ENCODE measurements at regions not wholly inside any gene's neighbourhood (a gene's known extent, or its start where the extent isn't known, plus 50 kb on each side); places are given as distances from the start of the nearest gene placed in this dataset.

- TF ChIP-seq MXI1 (IDR thresholded peaks at IDR 0.05; ENCODE audit: borderline replicate concordance, low read depth, low read length) (no peak), CTCF (conservative IDR thresholded peaks at IDR 0.05; ENCODE audit: low read depth, low read length) (no peak), BHLHE40 (IDR thresholded peaks at IDR 0.05; ENCODE audit: low read depth, low read length) (no peak), POLR2A (IDR thresholded peaks at IDR 0.05; ENCODE audit: low read depth, low read length) (no peak), ELK1 (IDR thresholded peaks at IDR 0.05; ENCODE audit: borderline replicate concordance, low read depth, low read length) (no peak), SMC3 (IDR thresholded peaks at IDR 0.05; ENCODE audit: low read depth, low read length) (no peak), FOS (IDR thresholded peaks at IDR 0.05; ENCODE audit: low read depth, low read length) (no peak), USF2 (IDR thresholded peaks at IDR 0.05; ENCODE audit: low read depth, low read length) (no peak), NFE2L2 (IDR thresholded peaks at IDR 0.05; ENCODE audit: low read depth, low read length) (no peak), RCOR1 (IDR thresholded peaks at IDR 0.05; ENCODE audit: insufficient replicate concordance, low read length) (no peak), CEBPB (IDR thresholded peaks at IDR 0.05; ENCODE audit: low read depth, low read length) (no peak), CHD1 (IDR thresholded peaks at IDR 0.05; ENCODE audit: low read depth, low read length) (no peak)
Observed at GRCh38 chrX:44071070-44071645, 98.0 kb upstream of the NDP start.

All from IMR-90 (cell line).